Fibroblast of villous mesenchyme (primary cell): ENCODE measurements at regions not wholly inside any gene's neighbourhood (a gene's known extent, or its start where the extent isn't known, plus 50 kb on each side); places are given as distances from the start of the nearest gene placed in this dataset.

Experiments used
- DNase-seq: peaks from one replicate; pipeline ENCODE4 v3.0.0-alpha.2; 2010; ENCODE audit warnings: low read depth
- H3K4me3 ChIP-seq: 2 replicates; pipeline ENCODE4 v1.5.1; 2011; ENCODE audit warnings: low read depth, mild to moderate bottlenecking, low read length
- TF ChIP-seq, protein P1 (sequence below): IDR thresholded peaks from 2 replicates; pipeline ENCODE4 v1.5.1; 2012; ENCODE audit warnings: low read depth, mild to moderate bottlenecking, low read length; ENCODE audit not compliant: insufficient read depth

DNA sequence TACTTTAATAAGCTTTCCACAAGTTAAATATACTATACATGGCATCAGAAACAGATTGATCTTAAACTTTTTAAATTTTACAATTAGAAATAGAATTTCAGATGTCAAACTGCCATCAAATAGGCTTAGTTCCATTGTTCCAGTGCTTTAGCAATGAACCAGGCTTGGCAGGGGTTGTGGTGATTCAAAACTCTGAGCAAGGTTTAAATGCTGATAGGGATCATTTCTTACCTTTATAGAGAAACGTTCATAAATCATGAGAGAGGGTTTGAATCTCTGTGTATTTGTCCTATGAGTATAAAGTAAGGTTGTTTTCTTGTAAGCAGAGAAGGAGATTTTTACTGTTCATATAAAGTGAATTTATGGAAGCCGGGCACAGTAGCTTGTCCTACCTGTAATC lies 794.5 kb upstream of the TBX3 start:
- no peak overlapping the region for H3K4me3 ChIP-seq
- TF ChIP-seq, protein P1, sequence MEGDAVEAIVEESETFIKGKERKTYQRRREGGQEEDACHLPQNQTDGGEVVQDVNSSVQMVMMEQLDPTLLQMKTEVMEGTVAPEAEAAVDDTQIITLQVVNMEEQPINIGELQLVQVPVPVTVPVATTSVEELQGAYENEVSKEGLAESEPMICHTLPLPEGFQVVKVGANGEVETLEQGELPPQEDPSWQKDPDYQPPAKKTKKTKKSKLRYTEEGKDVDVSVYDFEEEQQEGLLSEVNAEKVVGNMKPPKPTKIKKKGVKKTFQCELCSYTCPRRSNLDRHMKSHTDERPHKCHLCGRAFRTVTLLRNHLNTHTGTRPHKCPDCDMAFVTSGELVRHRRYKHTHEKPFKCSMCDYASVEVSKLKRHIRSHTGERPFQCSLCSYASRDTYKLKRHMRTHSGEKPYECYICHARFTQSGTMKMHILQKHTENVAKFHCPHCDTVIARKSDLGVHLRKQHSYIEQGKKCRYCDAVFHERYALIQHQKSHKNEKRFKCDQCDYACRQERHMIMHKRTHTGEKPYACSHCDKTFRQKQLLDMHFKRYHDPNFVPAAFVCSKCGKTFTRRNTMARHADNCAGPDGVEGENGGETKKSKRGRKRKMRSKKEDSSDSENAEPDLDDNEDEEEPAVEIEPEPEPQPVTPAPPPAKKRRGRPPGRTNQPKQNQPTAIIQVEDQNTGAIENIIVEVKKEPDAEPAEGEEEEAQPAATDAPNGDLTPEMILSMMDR: no peak
- no peak for DNase-seq

DNA sequence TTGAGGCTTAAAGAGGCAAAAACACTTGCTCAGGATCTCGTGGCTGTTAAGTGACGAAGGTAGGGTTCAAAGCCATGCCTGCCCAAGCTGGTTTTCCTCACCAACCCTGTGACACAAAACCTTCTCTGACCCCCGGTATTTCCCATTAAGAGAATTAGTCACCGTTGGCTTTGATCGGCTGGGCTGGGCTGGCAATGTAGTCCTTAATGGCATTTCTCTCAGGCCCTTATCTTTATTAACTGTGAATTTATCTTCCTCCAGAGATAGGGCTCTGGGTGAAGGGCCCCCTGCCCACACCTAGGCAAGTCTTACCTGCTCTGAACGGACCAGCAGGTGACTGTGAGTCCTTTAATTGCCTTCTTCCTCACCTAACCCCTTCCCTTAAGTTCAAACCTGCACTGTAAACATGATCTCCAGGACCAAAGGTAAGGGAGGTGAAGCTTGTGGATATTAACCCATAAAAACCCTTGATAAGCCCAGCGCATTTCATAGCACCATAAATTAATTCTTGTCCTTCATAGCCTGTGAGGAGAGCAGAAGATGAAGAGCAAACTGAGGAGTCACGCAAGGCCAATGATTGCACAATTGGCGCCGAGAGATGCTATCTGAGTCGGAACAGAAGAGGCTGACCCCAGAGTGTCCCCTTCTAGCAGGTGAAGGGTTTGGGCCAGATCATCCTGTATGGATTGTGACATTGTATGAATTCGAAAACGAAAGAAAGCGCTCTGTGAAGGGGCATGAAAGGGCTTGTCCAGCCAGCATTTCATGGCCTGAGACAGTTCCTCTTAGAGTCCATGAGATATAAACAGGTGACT lies 790.8 kb upstream of the TBX3 start:
- no peak for DNase-seq
- TF ChIP-seq, protein P1: no peak
- no peak overlapping the region for H3K4me3 ChIP-seq

DNA sequence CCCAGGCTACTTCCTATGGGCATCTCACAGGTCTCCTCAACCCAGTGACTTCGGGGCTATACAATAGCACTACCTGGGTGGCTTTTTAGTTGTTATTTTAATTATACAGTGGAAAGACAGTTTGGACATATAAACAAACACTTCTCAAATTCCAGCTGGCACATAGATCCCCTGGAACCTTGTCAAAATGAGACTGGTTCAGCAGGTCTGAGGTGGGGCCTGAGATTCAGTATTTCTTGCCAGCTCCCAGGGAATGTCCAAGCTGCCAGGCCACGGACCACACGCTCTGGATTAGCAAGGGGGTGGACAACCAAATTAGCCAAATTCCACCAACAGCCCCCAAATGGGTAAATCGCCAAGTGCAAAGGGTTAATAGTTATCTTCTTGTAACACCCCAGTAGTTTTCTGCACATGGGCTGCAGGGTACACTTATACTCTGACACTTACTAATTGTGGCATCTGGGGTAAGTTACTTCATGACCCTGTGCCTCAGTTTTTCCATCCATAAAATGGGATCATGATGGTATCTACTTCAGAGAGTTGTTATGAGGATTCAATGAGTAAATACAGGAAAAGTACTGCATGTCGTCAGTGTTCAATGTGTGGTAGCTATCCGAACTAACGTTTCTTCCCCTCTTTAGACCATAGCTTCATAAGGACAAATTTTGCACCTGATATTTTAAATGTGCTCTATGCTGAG lies 789.4 kb upstream of the TBX3 start:
- H3K4me3 ChIP-seq: no peak overlapping the region
- DNase-seq: no peak
- TF ChIP-seq, protein P1: no peak

GRCh38 chr12:115472852-115473251 lies 788.9 kb upstream of the TBX3 start:
- H3K4me3 ChIP-seq: no peak overlapping the region
- DNase-seq: no peak
- TF ChIP-seq, protein P1: no peak

- no peak for DNase-seq
- TF ChIP-seq, protein P1: no peak
- H3K4me3 ChIP-seq: no peak overlapping the region
Measured at GRCh38 chr12:115470977-115471376, 787.0 kb upstream of the TBX3 start.

GRCh38 chr12:115470526-115470925 lies 786.6 kb upstream of the TBX3 start:
- no peak for DNase-seq
- TF ChIP-seq, protein P1: no peak
- H3K4me3 ChIP-seq: no peak overlapping the region
